Left lobe of liver (tissue), 2 donors: ENCODE measurements at regions not wholly inside any gene's neighbourhood (a gene's known extent, or its start where the extent isn't known, plus 50 kb on each side); places are given as distances from the start of the nearest gene placed in this dataset.

Experiments
- ATAC-seq: fragments of 200-7000 bp; cut with Tn5 transposase; one replicate; pipeline ENCODE4 v1.9.1; 2020; ENCODE audit warnings: mild to moderate bottlenecking, moderate library complexity
- DNase-seq: peaks from one replicate; pipeline ENCODE4 v3.0.0-alpha.2; 2020; ENCODE audit warnings: low spot score
- donor health status: DM: no; HTN: no; CAD: no; lungs with moderate emphysema.
- donor health status: DM: no; HTN: yes; CAD: no.

DNA sequence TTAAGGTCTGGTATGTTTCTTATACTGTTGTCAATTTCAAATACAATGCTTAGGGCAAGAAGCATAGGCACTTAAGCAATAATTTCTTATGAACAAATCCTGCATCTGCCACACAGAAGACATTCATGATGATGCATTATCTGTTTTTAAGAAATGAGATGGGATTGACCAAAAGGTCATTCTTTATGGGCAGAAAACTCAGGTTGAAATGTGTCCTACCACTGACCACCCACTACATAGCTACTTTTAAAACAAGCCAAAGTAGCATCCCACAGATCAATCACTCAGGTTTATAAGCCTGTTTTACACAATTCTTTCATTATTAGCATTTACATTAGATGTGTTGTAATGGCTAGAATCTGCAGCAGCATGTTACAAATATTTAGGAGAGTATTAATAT, 617.8 kb downstream of the PCDH7 start:
- no peak for DNase-seq
- no peak for ATAC-seq

DNA sequence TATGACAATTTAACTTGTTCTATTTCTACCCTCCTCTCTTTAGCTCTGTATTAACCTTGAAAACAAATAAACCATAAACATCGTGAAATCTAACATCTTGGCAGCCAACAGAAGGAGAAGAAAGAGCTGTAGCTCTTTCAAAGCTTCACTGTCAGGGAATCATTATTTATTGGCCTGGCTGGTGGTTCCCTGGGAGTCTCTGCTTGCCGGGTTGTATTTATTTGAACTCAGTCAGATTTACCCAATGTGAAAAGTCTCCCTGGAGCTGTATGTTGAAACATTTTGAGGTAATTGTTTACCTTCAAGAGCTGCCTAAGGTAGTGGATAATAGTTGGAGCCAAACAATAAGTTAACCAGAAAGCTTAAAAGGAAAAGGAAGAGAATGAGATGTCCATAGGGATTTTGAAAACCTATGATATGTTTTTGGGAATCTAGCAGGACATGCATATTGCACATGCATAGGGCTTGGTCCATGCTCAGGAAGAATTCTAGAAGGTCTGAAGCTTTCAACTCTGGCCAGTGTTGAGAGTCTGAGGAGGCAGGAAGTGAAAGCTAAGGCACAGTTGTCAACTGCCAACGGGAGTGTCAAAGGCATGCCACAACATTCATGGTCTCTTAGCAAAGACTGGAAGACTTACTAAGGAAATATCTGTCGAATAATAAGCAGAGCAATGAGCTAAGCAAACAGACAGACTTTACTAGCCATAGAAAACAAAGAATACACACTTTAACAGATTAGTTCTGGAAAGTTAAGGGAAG, 621.6 kb downstream of the PCDH7 start:
- ATAC-seq (no peak), DNase-seq (no peak)

DNA sequence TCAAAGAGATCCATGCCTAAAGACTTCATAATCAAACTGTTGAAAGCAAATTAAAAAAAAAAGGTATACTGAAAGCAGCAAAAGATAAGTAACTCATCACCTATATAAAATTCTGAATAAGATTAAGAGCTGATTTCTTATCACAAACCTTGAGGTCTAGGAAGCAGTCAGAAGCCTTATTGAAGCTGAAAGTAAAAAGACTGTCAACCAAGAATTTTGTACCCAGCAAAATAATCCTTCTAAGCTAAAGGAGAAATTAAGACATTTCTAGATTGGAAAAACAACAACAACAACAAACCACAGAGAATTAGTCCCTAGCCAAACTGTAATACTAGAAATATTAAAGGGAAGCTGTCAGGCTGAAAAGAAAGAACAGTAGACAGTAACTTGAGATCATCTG, 622.9 kb downstream of the PCDH7 start:
- no peak for DNase-seq
- no peak for ATAC-seq

DNA sequence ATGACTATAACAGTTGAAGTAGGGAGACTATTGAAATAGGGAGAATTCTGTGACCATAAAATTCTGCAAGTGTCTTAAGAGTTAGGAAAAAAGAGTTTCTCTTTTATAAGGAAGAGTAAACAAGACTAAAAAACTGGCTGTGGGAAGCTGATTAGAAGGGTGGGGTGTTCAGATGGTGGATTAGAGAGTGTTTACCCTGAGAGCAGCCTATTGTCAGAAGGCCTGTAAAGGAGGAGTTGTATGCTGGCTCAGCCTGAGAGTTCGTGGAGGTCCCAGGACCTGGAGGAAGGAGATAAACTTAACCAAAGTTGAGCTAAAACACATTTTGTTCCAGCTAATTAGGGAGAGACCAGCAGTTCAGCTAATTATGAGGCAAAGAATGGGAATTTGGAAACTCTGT, 629.7 kb downstream of the PCDH7 start:
- DNase-seq (no peak), ATAC-seq (no peak)

DNA sequence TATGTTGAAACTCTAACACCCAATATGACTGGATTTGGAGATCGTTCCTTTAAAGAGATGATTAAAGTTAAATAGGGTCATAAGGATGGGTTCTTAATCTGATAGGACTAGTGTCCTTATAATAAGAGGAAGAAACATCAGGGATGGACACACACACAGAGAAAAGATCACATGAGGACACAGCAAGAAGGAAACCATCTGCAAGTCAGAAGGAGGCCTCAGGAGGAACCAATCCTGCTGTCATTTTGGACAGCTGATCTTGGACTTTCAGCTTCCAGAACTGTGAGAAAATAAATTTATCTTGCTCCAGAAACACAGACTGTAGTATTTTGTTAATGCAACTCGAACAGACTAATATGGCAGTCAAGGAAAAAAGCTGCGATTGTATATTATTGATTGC, 631.5 kb downstream of the PCDH7 start:
- ATAC-seq = no peak
- DNase-seq = no peak

DNA sequence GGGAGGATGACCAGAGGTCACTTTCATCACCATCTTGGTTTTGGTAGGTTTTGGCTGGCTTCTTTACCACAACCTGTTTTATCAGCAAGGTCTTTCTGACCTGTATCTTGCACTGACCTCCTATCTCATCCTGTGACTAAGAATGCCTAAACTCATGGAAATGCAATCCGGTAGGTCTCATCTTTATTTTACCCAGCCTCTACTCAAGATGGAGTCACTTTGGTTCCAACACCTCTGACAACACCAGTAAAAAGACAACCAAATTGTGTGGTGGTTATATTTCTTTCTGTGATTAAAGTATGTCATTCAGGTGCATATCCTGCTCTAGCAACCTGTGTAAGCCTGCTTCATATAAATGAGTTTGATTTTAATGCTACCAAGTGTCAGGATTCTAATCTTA, 636.7 kb downstream of the PCDH7 start:
- ATAC-seq (no peak), DNase-seq (no peak)

DNA sequence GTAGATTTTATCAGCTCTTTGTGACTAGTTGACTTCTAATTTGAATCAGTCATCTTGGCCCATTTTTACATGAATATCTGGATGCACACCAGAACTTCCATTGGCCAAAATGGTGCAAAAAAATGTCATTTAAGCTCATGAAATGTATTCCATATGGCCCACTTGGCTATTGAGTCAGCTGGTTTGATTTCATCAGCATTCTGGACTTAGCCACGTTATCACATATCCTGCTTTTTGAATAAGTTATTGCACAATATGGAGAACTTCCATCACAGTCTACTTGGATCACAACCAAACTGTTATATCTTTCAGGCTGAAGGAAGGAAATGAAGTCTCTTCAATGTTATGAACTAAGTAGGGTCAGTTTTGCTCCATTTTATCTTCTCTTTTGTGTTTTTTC, 640.6 kb downstream of the PCDH7 start:
- no peak for ATAC-seq
- DNase-seq = no peak

DNA sequence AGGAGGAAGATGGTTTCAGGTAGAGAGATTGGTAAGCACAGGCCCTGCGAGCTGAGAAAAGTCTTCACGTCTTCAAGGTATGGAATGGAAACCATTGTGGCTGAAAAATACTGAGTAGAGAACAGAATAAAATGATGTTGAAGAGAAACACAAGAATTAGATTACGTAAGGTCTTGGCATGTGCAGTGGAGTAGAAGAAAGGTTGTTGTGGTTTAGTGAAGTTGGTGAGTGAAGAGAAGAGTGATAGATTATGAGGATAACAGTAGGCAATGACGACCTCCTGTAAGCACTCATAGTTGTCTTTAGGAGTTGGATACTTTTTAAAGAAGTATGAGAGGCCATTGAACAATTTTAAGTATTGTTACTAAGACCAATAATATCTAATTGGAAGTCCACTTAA, 642.6 kb downstream of the PCDH7 start:
- ATAC-seq = no peak
- no peak for DNase-seq

DNA sequence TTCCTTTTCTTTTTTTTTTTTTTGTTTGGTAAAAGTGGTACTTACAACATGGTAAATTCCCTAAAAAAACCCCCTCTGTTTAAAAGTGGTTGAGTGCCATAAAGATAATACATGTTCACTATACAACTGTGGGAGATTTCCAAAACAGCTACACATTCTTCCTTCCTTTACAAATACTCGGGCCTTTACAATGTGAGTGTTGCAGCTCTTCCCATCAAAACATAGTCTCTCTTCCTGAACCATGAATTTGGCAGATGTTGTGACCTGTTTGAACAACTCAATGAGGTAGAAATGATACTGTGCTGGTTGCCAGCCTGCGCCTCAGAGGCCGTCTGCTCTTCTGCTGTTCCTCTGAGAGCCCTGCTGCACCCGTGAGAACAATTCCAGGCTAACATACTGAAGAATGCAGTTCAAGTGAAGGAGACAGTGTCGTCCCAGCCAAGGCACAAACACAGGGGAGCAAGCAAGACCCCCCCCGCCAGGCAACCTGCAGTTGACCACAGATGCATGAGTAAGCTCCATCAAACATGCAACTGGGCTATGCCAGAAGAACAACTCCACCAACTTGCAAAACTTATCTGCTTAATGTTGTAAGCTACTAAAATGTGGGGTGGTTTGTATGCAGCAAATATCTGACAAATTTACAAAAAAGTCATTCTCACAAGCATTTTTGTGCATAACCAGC, 645.0 kb downstream of the PCDH7 start:
- DNase-seq = no peak
- no peak for ATAC-seq

DNA sequence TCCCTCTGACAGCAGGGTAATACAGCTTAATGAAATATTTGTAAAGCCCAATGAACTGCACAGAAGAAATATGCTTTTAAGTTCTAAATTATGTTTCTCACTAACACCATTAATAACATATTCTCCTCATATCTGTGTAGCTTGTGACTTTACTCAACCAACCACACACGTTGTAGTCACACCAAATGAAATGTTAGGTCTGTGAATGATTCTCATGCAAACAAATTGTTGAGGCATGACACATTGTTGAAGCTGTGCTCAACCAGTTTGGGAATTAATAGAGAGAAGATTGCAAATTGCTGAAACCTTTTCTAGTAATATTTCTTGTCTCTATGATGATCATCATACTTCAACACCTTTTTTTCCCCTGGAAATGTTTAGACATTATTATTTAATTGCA, 645.9 kb downstream of the PCDH7 start:
- no peak for ATAC-seq

DNA sequence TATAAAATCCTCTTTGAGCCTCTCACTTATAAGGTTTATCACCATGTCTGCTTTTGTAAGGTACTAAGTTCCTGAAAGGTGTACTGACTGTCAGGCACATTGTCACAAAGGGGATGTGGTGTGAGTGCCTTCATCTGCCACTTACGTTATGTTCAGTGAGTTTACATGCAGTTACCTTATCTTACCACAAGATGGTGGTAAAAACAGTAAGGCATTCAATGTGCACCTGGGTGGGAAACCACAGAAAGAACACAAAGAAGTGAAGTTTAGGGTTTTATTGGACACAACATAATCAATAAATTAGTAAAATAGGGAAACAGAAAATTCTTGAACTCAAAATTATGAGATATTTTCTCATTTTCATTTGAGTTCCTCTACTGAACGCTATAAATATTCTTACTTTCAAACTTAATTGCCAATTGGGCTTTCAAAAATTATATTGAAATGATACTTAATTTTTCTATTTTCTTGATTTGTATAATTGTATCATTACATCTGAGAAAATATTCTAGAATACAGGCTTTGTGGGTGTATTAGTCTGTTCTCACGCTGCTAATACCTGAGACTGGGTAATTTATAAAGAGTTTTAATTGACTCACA, 650.8 kb downstream of the PCDH7 start:
- no peak for DNase-seq
- ATAC-seq = peak; percentile 91

More for the DNA sequence above, 645.9 kb downstream of the PCDH7 start:
- DNase-seq = no peak

DNA sequence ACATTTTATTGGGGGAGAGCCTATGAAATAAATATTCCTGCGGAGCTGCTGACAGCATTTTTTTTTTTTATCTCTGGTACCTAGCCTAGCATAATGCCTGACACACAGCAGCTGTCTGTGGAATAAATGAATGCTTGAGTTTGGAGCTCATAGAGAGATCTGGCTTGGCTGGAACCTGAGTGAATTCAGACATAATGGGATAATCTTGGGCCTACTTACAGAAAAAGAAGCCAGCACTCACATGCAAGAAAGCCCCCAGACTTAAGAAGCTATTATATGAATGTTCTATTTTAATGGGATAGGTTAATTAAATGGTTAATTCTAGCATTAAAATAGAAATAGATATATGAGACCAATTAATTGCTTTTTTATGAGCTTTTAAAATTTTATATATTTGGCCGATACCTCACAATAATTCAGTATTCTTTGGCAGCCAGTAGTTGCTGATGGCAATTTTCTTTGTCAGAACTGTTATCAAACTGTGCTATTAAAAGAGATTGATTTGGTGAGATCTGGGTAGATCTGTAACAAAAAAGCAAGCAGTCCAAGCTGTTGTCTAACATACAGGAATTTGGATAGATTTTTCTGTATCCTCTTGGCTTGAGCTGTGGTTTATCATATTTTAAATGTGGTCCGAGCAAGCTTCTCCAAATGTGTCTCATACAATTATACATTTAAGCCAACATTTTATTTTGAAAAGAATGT, 654.2 kb downstream of the PCDH7 start:
- no peak for ATAC-seq

DNA sequence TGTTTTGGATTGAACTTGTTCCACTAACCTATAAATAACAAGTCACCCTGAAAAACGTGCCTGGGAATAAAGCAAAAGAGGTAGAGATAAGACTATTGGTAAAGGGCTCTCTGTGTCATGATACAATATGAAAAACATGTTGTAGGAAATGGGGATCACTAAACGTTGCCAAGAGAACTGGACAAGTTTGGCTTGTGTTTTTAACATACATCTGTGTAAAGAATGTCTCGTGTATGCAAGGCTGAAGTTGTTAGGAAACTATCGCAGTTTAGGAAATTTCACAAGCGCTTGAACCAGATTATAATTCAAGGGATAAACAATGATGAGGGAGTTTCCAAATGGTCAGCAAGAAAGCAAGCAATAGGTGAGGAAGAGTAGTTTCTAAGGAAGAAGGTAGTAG, 655.8 kb downstream of the PCDH7 start:
- DNase-seq = no peak

More for the DNA sequence above, 654.2 kb downstream of the PCDH7 start:
- DNase-seq = no peak

DNA sequence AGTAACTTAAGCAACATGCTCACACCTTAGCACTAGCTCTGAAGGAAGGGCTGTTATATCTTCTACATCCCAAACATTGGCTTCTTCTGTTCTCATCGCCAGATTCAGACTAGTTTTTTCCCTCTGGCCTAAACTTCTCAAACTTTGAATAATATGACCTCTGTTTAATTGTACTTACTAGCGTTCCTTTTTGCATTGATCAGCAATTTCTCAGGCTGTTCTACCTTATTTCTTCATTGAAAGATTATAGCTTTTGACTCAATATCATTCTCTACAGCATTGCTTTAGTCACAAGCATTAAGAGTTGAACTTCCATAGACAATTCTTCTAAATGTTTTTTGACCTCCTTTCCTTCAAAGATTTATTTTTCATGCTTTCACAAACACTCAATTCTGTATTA, 659.2 kb downstream of the PCDH7 start:
- ATAC-seq (no peak), DNase-seq (no peak)

More for the DNA sequence above, 655.8 kb downstream of the PCDH7 start:
- ATAC-seq = no peak

DNA sequence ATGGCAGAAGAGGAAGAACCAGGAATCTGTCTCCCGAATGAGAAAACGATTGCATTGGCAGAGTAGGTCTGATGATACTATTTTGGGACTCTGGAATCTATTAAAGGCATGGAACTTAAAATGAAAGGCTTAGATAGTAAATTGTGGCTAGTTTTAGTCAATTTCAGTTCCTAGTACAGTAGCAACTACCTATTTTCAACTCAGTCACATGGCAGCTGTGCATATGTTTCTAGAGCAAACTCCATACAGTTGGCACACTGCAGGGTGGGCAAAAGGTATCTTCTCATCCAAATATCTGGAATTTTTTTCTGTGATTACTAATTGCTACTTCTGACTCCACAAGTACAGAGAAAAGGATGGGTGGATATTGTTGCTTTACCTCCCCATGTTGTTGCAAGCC, 663.6 kb downstream of the PCDH7 start:
- DNase-seq = no peak
- no peak for ATAC-seq

DNA sequence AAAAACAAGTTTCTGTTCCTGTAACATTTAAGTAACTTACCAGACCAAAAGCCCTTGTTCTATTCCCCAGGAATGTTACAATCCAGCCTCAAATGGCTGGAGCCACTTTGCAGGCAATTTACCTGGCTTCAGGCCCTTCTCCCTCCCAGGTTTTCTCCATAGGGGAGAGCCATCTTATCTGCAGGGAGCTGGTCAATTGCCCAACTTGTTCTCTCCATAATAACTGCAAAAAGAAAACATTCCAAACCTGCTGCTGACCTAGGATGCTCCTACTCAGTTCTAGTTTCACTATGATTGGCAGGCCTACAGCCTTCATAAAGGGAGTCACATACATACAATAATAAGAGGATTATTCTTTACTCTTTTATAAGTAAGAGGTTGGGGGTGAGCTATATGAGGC, 670.7 kb downstream of the PCDH7 start:
- no peak for ATAC-seq
- no peak for DNase-seq

DNA sequence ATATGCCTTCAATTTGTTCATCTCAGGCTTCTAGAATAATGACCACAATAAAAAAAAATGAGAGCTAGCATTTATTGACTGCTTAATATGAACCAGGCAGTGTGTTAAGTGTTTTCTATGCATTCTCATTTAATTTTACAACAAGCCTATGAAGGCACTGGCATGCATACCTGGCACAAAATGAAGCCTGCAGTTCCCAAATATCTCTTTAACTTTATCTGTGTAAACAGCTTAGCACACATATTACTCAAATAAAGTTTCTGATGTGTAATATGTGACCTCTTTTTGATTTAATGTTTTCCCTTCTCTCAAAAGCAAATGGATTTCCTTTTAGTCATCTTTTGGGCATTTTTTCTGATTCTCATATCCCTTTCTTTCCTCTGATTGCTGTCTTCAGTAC, 671.8 kb downstream of the PCDH7 start:
- no peak for DNase-seq

DNA sequence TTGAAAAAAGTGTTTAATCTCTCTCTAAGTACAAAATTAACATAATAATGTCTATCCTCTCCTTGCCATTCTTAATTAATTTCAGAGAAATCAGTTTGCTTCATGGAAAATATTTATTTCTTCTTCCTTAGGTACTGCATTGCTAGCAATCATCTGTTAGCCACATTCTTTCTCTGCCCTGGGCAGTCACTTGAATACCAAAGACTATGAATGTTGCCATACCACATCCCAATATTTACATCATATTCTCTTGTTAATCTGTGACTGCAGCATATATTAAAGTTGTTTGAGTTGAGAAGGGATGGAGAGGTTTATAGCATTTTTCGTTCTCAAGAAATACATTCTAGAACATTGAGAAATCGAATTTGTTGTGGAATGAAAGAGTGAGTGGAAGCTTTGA, 672.8 kb downstream of the PCDH7 start:
- ATAC-seq (no peak), DNase-seq (no peak)

More for the DNA sequence above, 671.8 kb downstream of the PCDH7 start:
- ATAC-seq = no peak

DNA sequence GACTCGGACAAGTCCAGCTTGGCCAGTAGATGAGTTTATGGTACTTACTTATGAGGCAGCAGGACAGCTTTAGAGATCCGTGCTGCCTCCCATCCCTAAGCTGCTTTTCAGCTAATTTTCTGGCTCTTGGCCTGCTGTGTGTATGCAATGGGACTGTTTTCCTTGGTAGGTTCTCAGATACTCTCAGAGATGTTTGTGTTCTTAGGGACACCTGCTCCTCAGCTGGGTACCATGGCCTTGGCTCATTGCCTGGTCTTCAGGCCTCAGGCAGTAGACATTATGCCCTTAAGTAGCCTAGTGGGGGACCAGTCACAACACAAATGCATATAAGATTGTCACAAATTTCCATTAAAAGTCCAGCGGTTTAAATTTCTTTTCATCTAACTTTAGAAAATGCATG, 688.0 kb downstream of the PCDH7 start:
- DNase-seq = no peak

DNA sequence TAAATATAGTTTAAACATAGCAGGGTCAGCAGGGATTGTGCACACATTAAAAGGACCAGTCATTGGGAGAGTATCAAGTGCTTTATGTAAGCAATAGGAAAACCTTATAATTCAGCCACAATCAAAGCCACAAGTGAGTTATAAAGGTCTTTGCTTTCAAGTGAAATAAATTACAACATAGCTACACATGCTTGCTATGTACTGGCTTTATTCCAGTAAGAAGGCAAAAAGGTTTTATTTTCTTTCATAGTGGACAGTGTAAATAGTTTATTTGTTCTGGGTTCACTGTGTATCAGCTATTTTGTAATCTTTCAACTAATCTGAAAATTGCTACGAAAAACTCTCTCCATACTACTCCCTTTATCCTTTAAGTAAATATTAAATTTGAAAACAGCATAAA, 691.4 kb downstream of the PCDH7 start:
- DNase-seq = no peak
- ATAC-seq = no peak

More for the DNA sequence above, 688.0 kb downstream of the PCDH7 start:
- no peak for ATAC-seq

DNA sequence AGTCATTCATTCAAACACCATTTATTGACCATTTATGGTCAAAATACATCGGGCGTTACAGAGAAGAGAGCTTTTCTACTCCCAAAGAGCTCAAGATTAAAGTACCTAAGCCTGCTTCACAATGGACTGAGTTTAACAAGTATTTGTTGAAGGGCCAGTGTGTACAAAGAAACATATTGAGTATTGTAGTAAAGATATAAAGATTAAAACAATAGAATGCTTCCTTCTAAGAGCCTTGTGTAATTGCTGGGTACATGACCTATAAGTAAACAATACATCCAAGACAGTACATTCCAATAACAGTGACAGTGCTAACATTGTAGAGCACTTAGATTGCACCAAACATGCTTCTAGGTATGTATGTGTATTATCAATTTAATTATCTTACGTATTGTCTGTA, 695.5 kb downstream of the PCDH7 start:
- DNase-seq = no peak
- no peak for ATAC-seq

DNA sequence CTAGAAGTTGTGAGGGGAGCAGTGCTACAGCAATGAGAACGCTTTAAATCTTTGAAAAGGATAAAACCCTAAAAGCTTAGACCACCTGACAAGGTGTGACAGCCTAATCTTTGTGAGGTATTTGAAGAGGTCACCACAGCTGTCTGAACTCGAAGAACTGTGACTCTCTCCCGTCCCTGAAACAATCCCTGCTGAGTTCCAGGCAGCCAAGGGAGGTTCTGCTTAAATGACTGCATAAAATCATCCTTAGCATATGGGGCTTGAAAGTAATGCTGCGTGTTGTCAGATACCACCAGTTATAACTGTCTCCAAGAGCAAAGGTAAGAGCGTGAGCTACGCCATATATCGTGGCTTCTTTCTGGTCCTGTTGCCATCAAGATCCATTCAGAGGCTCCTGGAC, 696.3 kb downstream of the PCDH7 start:
- no peak for DNase-seq
- ATAC-seq = no peak
